AML-193 (cell line): ENCODE measurements at regions not wholly inside any gene's neighbourhood (a gene's known extent, or its start where the extent isn't known, plus 50 kb on each side); places are given as distances from the start of the nearest gene placed in this dataset.

Experiments
- DNase-seq, 2 experiments: peaks; one replicate each; lab custom pipeline; 2025; lab: John Stamatoyannopoulos, UW

- no peak for DNase-seq
Observed at GRCh38 chr15:35771746-35772442, 225.9 kb upstream of the DPH6 start.

GRCh38 chr15:35774653-35775052, 228.7 kb upstream of the DPH6 start:
- DNase-seq: no peak

- DNase-seq: no peak
Observed at GRCh38 chr15:35775471-35775870, 229.5 kb upstream of the DPH6 start.

GRCh38 chr15:35777061-35777460, 231.1 kb upstream of the DPH6 start:
- DNase-seq: no peak

- DNase-seq: no peak
Observed at GRCh38 chr15:35783203-35783602, 237.2 kb upstream of the DPH6 start.

GRCh38 chr15:35784745-35785144, 238.8 kb upstream of the DPH6 start:
- no peak for DNase-seq

GRCh38 chr15:35810007-35810406, 264.0 kb upstream of the DPH6 start:
- no peak for DNase-seq

- no peak for DNase-seq
Observed at GRCh38 chr15:35813573-35813972, 267.6 kb upstream of the DPH6 start.

- no peak for DNase-seq
Observed at GRCh38 chr15:35818846-35819245, 272.9 kb upstream of the DPH6 start.

- DNase-seq: no peak
Observed at GRCh38 chr15:35822153-35822552, 276.2 kb upstream of the DPH6 start.

- DNase-seq: no peak
Observed at GRCh38 chr15:35827141-35827540, 281.2 kb upstream of the DPH6 start.

GRCh38 chr15:35827911-35828310, 281.9 kb upstream of the DPH6 start:
- DNase-seq: no peak

- no peak for DNase-seq
Observed at GRCh38 chr15:35833581-35833980, 287.6 kb upstream of the DPH6 start.

GRCh38 chr15:35834216-35834830, 288.4 kb upstream of the DPH6 start:
- no peak for DNase-seq

- no peak for DNase-seq
Observed at GRCh38 chr15:35834866-35835265, 288.9 kb upstream of the DPH6 start.

GRCh38 chr15:35838424-35839111, 292.6 kb upstream of the DPH6 start:
- DNase-seq: no peak

- DNase-seq: no peak
Observed at GRCh38 chr15:35842631-35843030, 296.7 kb upstream of the DPH6 start.

- DNase-seq: no peak
Observed at GRCh38 chr15:35843498-35843897, 297.5 kb upstream of the DPH6 start.

GRCh38 chr15:35850284-35850683, 304.3 kb upstream of the DPH6 start:
- no peak for DNase-seq

GRCh38 chr15:35851491-35851890, 305.5 kb upstream of the DPH6 start:
- no peak for DNase-seq

- DNase-seq: no peak
Observed at GRCh38 chr15:35852818-35853624, 307.1 kb upstream of the DPH6 start.

GRCh38 chr15:35854316-35854715, 308.4 kb upstream of the DPH6 start:
- DNase-seq: no peak
